Osteoblast (primary cell): ENCODE measurements at regions not wholly inside any gene's neighbourhood (a gene's known extent, or its start where the extent isn't known, plus 50 kb on each side); places are given as distances from the start of the nearest gene placed in this dataset.

Source experiments
- DNase-seq: peaks from one replicate; pipeline ENCODE4 v3.0.0; 2011; ENCODE audit warnings: low spot score, mixed read lengths; ENCODE audit not compliant: insufficient read length; ENCODE audit errors: missing footprints
- H2AFZ ChIP-seq: 2 replicates; pipeline ENCODE4 v1.6.0; 2011; ENCODE audit warnings: mild to moderate bottlenecking, low read length
- H3K27ac ChIP-seq: 2 replicates; pipeline ENCODE4 v1.5.1; 2011; ENCODE audit warnings: mild to moderate bottlenecking, low read depth, low read length, moderate library complexity
- H3K27me3 ChIP-seq: 2 replicates; pipeline ENCODE4 v1.6.0; 2012; ENCODE audit warnings: mild to moderate bottlenecking, control low read depth, inconsistent platforms, low read length, moderate library complexity; ENCODE audit not compliant: insufficient read depth
- H3K36me3 ChIP-seq: 2 replicates; pipeline ENCODE4 v1.5.1; 2011; ENCODE audit warnings: mild to moderate bottlenecking, low read length, control low read depth, moderate library complexity; ENCODE audit not compliant: insufficient read depth
- H3K4me1 ChIP-seq: 2 replicates; pipeline ENCODE4 v1.5.1; 2011; ENCODE audit warnings: mild to moderate bottlenecking, low read length, control low read depth, moderate library complexity; ENCODE audit not compliant: insufficient read depth
- H3K4me2 ChIP-seq: 2 replicates; pipeline ENCODE4 v1.6.0; 2011; ENCODE audit warnings: mild to moderate bottlenecking, low read length; ENCODE audit not compliant: insufficient read depth
- H3K4me3 ChIP-seq: fragments of 200-600 bp; sonication (generic); 3 replicates; pipeline ENCODE4 v1.5.1; 2012; ENCODE audit warnings: mild to moderate bottlenecking, low read length, inconsistent platforms; ENCODE audit not compliant: insufficient read depth
- H3K79me2 ChIP-seq: 2 replicates; pipeline ENCODE4 v1.6.0; 2012; ENCODE audit warnings: mild to moderate bottlenecking, low read length, control low read depth, inconsistent platforms; ENCODE audit not compliant: insufficient read depth
- H3K9me3 ChIP-seq: 2 replicates; pipeline ENCODE4 v1.5.1; 2011; ENCODE audit warnings: low read depth, low read length, control low read depth
- H4K20me1 ChIP-seq: 2 replicates; pipeline ENCODE4 v1.6.0; 2012; ENCODE audit warnings: mild to moderate bottlenecking, low read length, control low read depth; ENCODE audit not compliant: insufficient read depth
- TF ChIP-seq, protein P1 (sequence below): IDR thresholded peaks from 2 replicates; pipeline ENCODE4 v1.5.1; 2011; ENCODE audit warnings: mild to moderate bottlenecking, low read depth, low read length, moderate library complexity; ENCODE audit errors: extremely low read depth

DNA sequence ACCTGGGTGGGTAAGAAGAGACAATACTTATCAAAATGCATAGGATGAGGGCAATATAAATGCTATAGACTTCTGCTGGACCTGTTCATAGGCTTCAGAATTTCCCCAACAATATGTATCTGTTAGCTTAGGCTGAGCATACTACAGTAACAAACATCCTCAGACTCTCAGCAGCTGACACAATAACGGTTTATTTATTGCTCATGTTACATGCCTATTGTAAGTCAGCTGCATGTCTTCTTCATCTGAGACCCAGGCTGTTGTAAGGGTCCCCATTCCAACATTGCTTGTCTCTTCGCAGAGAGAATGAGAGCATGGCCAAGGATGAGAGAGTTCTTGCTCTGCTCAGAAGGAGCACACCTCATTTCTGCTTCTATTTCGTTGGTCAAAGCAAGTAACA lies 150.7 kb downstream of the TMEM200C start:
- DNase-seq: no peak
- TF ChIP-seq, protein P1, sequence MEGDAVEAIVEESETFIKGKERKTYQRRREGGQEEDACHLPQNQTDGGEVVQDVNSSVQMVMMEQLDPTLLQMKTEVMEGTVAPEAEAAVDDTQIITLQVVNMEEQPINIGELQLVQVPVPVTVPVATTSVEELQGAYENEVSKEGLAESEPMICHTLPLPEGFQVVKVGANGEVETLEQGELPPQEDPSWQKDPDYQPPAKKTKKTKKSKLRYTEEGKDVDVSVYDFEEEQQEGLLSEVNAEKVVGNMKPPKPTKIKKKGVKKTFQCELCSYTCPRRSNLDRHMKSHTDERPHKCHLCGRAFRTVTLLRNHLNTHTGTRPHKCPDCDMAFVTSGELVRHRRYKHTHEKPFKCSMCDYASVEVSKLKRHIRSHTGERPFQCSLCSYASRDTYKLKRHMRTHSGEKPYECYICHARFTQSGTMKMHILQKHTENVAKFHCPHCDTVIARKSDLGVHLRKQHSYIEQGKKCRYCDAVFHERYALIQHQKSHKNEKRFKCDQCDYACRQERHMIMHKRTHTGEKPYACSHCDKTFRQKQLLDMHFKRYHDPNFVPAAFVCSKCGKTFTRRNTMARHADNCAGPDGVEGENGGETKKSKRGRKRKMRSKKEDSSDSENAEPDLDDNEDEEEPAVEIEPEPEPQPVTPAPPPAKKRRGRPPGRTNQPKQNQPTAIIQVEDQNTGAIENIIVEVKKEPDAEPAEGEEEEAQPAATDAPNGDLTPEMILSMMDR: no peak

DNA sequence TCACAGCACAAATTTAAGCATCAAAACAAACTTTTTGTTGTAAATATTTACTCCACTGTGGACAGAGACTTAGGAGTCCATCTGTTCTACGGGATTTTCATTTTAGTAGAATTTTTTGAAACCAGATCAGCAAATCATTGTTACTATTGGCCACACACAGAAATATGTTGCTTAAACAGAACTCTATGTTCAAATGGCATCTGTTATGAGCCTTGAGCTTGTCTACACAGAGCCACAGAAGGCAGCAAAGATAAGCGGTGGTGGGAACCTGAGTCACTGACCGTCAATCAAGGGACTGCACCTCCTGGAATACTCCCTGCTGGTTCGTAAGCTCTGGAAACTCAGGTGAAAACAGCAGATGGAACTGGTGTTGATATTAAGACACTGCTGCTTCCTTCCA lies 156.8 kb downstream of the TMEM200C start:
- no peak for DNase-seq
- Histone ChIP-seq H3K4me2 (no peak overlapping the region), H3K36me3 (no peaks in the 10 kb centered on the region), H3K27me3 (no peaks in the 10 kb centered on the region), H4K20me1 (no peaks in the 10 kb centered on the region), H3K27ac (no peak overlapping the region), H3K4me1 (no peaks in the 10 kb centered on the region), H2AFZ (no peak overlapping the region), H3K79me2 (no peaks in the 10 kb centered on the region), H3K9me3 (no peaks in the 10 kb centered on the region), H3K4me3 (no peak overlapping the region)
- TF ChIP-seq, protein P1: no peak

More for the DNA sequence above, 150.7 kb downstream of the TMEM200C start:
- no peaks in the 10 kb centered on the region for H3K4me1 ChIP-seq
- no peak overlapping the region for H3K4me3 ChIP-seq
- no peak overlapping the region for H3K27ac ChIP-seq
- H4K20me1 ChIP-seq: no peaks in the 10 kb centered on the region
- no peaks in the 10 kb centered on the region for H3K9me3 ChIP-seq
- no peak overlapping the region for H3K4me2 ChIP-seq
- H3K36me3 ChIP-seq: no peaks in the 10 kb centered on the region
- no peak overlapping the region for H2AFZ ChIP-seq
- no peaks in the 10 kb centered on the region for H3K79me2 ChIP-seq
- H3K27me3 ChIP-seq: no peaks in the 10 kb centered on the region

DNA sequence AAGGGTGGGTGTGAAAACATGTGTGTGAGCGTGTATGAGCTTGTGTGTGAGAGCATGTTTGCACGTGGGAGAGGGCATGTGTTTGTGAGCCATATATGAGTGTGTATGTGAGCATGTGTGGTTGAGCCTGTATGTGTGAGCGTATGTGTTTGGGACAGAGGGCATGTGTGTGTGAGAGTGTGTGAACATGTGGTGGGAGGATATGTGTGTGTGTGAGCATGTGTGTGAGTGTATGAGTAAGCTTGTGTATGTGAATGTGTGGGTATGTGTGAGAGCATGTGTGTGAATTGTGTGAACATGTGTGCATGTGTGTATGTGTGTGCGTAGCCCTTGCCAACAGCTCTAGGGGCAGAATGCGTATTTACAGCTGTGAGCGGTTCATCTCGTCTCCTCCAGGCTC lies 163.0 kb downstream of the TMEM200C start:
- TF ChIP-seq, protein P1: no peak
- H3K4me2 ChIP-seq: no peak overlapping the region
- H3K36me3 ChIP-seq: no peaks in the 10 kb centered on the region
- H2AFZ ChIP-seq: no peak overlapping the region
- H3K4me1 ChIP-seq: no peaks in the 10 kb centered on the region
- no peaks in the 10 kb centered on the region for H3K79me2 ChIP-seq
- H4K20me1 ChIP-seq: no peaks in the 10 kb centered on the region
- H3K27me3 ChIP-seq: no peaks in the 10 kb centered on the region
- H3K4me3 ChIP-seq: no peak overlapping the region
- H3K27ac ChIP-seq: no peak overlapping the region
- no peaks in the 10 kb centered on the region for H3K9me3 ChIP-seq
- no peak for DNase-seq

DNA sequence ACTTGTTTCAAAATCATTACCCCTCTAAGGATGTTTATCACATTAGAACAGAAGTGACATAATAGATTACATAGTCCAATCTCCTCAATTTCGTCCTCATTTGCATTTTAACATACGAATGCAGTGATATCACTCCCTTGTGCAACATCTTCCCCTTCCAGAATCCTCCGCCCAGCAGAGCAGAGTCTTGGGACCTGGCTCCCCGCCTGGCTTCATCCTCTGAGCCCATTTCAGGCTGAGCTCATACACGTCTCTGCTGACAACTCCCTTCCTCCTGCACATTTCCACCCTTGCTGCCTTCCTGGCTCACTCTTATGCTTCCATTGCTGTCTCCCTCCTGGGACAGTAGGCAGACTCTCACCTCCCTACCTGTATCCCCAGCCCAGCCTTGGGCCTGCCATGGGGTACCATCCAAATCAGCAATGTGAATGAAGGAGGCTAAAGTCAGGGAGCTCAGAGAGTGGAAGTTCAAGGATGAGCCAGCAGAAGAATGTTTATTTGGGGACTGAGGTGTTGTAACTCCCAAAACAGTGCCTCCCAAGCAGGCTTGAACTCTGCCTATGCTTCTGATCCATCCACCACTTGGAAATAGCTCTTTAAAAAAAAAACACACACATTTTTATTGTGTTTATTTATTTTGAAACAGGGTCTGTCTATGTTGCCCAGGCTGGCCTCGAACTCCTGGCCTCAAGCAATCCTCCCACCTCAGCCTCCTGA lies 165.2 kb downstream of the TMEM200C start:
- H3K36me3 ChIP-seq: no peaks in the 10 kb centered on the region
- H3K79me2 ChIP-seq: no peaks in the 10 kb centered on the region
- H2AFZ ChIP-seq: no peak overlapping the region
- no peaks in the 10 kb centered on the region for H4K20me1 ChIP-seq
- no peaks in the 10 kb centered on the region for H3K9me3 ChIP-seq
- TF ChIP-seq, protein P1: no peak
- no peak overlapping the region for H3K27ac ChIP-seq
- no peaks in the 10 kb centered on the region for H3K4me1 ChIP-seq
- H3K4me3 ChIP-seq: no peak overlapping the region
- no peak overlapping the region for H3K4me2 ChIP-seq
- no peak for DNase-seq
- no peaks in the 10 kb centered on the region for H3K27me3 ChIP-seq
